Heart left ventricle (tissue), 16 donors: ENCODE measurements at regions not wholly inside any gene's neighbourhood (a gene's known extent, or its start where the extent isn't known, plus 50 kb on each side); places are given as distances from the start of the nearest gene placed in this dataset.
A peak's percentile ranks its signal among the peaks of the same experiment; 100 is the strongest.

Experiments used
- ATAC-seq, 4 donors: fragments of 200-7000 bp; cut with Tn5 transposase; one replicate each; pipeline ENCODE4 v1.9.1; 2020 to 2022; ENCODE audit warnings: moderate library complexity in 4 of 4, mild to moderate bottlenecking in 3 of 4, moderate number of reproducible peaks in 1 of 4
- DNase-seq, 5 donors: peaks; one replicate each; pipeline ENCODE4 v3.0.0-alpha.2; 2020
- H3K27ac ChIP-seq, 12 donors: fragments of 200-600 bp; sonication (generic) in 4 of 12; one replicate each; pipeline versions ENCODE4 v1.5.0 to v1.8.0; 2016 to 2022; ENCODE audit warnings: mild to moderate bottlenecking in 2 of 12
- H3K27me3 ChIP-seq, 9 donors: fragments of 200-600 bp; sonication (generic) in 2 of 9; one replicate each; pipeline versions ENCODE4 v1.5.1 to v1.8.0; 2016 to 2022; ENCODE audit warnings: mild to moderate bottlenecking in 3 of 9
- H3K36me3 ChIP-seq, 9 donors: fragments of 200-600 bp; sonication (generic) in 2 of 9; one replicate each; pipeline versions ENCODE4 v1.5.0 to v1.8.0; 2018 to 2022; ENCODE audit warnings: mild to moderate bottlenecking in 2 of 9
- H3K4me1 ChIP-seq, 12 donors: fragments of 200-600 bp; sonication (generic) in 4 of 12; one replicate each; pipeline versions ENCODE4 v1.5.0 to v1.8.0; 2016 to 2022; ENCODE audit warnings: mild to moderate bottlenecking in 3 of 12
- H3K4me3 ChIP-seq, 12 donors: fragments of 200-600 bp; sonication (generic) in 4 of 12; one replicate each; pipeline versions ENCODE4 v1.5.0 to v1.8.0; 2017 to 2022; ENCODE audit warnings: mild to moderate bottlenecking in 9 of 12, moderate library complexity in 4 of 12
- H3K9me3 ChIP-seq, 12 donors: fragments of 200-600 bp; sonication (generic) in 4 of 12; one replicate each; pipeline versions ENCODE4 v1.5.0 to v1.8.0; 2016 to 2022; ENCODE audit warnings: mild to moderate bottlenecking in 1 of 12
- POLR2A ChIP-seq, 2 donors: fragments of 450-650 bp; IDR thresholded peaks; one replicate each; pipeline ENCODE4 v1.6.1; 2017; ENCODE audit warnings: antibody characterized with exemption in 2 of 2, mild to moderate bottlenecking in 2 of 2, moderate library complexity in 2 of 2
- WGBS, 4 donors: extraction: QIAGEN DNeasy Blood & Tissue Kit in 2 of 4; methylation state at CpG; one replicate each; pipeline versions ENCODE4 v1.1.5 to v1.1.7; 2013 to 2018; 5-methylcytosine and 5-hydroxymethylcytosine counted together
- intact Hi-C, 10 donors: fragments of 100-400 bp; cut with DNase I; formaldehyde crosslinking; loops; one replicate each; pipeline versions ENCODE4 v1.11.1 to v1.14.2; 2022
- TF ChIP-seq, protein P1 (sequence below), 12 donors: fragments of 200-600 bp; sonication (generic) in 4 of 12; IDR thresholded peaks; one replicate each; pipeline versions ENCODE4 v1.5.0 to v1.8.0; 2018 to 2022; ENCODE audit warnings: antibody characterized with exemption in 12 of 12, mild to moderate bottlenecking in 5 of 12
- donor health status: ischemic (EF 13 %, LVEDD 7.1; RV severe dilation, severe dysfunction).
- donor health status: healthy with polysubstance abuse.
- donor health status: DM: no; HTN: yes; CAD: no.
- donor health status: DM: no; HTN: no; CAD: no.
- donor health status: ischemic (EF 25% LVEDD 6.9; RV normal size, moderate dysfunction).
- donor health status: ischemic (EF 25% LVEDD 5.7; RV mildly dilated, moderate dysfunction).
- donor health status: healthy.
- donor health status: DM: yes; HTN: yes; CAD: no.
- donor health status: ischemic (EF 35%, LVEDD 5.7; RV mildly dilated, moderate dysfunction).
- donor health status: nonischemic (EF 11% LVEDD 7.7; RV severe dilation, severe dysfunction).
- donor health status: DM: yes; HTN: yes; CAD: no.
- donor health status: PGD.
- donor health status: ischemic (EF 29% LVEDD 5.4; RV normal size, mild dysfunction).
- donor health status: nonischemic (EF 23%, LVEDD 6.1; RV moderate dilation, normal function).

DNA sequence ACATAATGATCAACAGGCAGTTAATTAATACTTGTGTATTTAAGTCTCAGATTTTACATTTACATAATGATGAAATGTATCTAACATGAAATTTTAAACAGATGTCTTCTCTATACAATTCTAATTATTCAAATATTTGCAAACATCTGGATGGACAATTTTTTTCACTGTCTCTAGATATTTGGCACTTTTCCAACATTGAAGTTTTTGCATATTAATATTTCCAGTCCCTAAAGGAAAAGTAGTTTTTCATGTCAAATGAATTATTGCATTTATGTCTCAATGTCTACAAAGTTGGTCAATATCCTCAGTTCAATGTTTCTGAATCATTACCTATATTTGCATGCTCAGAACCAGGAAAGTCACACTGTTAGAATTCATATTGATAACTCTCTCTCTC is 560.9 kb upstream of the PKDCC start:
- peaks cover 0 to 27% (median 13%) of the 10 kb centered on the region in 12 donors for H3K4me1 ChIP-seq
- H3K9me3 ChIP-seq: peaks cover 0 to 17% (median 0%) of the 10 kb centered on the region in 12 donors
- TF ChIP-seq, protein P1, sequence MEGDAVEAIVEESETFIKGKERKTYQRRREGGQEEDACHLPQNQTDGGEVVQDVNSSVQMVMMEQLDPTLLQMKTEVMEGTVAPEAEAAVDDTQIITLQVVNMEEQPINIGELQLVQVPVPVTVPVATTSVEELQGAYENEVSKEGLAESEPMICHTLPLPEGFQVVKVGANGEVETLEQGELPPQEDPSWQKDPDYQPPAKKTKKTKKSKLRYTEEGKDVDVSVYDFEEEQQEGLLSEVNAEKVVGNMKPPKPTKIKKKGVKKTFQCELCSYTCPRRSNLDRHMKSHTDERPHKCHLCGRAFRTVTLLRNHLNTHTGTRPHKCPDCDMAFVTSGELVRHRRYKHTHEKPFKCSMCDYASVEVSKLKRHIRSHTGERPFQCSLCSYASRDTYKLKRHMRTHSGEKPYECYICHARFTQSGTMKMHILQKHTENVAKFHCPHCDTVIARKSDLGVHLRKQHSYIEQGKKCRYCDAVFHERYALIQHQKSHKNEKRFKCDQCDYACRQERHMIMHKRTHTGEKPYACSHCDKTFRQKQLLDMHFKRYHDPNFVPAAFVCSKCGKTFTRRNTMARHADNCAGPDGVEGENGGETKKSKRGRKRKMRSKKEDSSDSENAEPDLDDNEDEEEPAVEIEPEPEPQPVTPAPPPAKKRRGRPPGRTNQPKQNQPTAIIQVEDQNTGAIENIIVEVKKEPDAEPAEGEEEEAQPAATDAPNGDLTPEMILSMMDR (IDR thresholded peaks at IDR 0.05): no peak
- no peak for TF ChIP-seq POLR2A (IDR thresholded peaks at IDR 0.05)
- no peaks in the 10 kb centered on the region for H3K27me3 ChIP-seq
- no peaks in the 10 kb centered on the region for H3K36me3 ChIP-seq
- DNase-seq (no peak), ATAC-seq (no peak)
- no peak overlapping the region for H3K27ac ChIP-seq
- intact Hi-C loops: loop anchor here in 1 of 10 donors (5.0 kb wide), 1 partner anchor 75 kb away; no protein-coding TSS in a partner anchor
- no peak overlapping the region for H3K4me3 ChIP-seq

DNA sequence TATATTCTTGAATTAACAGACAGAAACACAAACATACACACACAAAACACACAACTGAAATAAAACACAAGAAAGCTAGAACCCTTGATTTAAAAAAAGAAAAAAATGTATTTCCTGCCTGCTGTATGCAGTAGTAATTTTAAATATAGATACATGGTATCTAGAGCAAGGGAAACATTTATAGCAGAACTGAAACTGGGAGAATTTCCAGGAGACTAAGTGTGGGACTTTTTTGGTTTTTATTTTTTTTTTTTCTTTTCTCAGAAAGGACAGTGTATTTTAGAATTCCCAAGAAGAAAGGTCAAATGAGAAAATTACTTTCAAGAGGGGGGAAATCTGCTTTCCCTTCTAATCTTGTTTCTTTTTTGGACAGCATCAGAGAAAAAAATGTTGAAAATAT is 558.9 kb upstream of the PKDCC start:
- peak in 1 of 4 donors; percentile 41 for ATAC-seq
- intact Hi-C loops: loop anchor here in 1 of 10 donors (5.0 kb wide), 1 partner anchor 77 kb away; no protein-coding TSS in a partner anchor

DNA sequence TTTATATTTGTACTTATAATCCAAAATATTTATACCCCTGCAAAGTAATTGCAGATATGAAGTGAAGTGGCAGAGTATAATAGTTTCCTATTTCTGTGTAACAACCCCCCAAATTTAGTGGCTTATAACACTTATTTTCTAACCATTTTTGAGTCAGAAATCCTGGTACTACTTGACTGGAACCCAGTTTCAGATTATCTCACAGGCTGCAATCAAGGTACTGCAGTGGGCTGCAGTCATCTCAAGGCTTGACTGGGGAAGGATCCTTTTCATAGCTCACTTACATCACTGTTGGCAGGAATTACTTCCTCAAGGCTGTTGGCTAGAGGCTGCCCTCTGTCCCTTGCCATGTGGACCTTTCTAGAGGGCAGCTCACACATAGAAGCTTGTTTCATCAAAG is 558.2 kb upstream of the PKDCC start:
- Histone ChIP-seq H3K36me3 (no peaks in the 10 kb centered on the region), H3K27ac (peak overlapping the region in 6 of 12 donors; percentile 3 to 53 (median 18)), H3K9me3 (peaks cover 0 to 33% (median 9%) of the 10 kb centered on the region in 12 donors), H3K4me3 (no peak overlapping the region), H3K27me3 (no peaks in the 10 kb centered on the region), H3K4me1 (peaks cover 0 to 17% (median 1%) of the 10 kb centered on the region in 12 donors)
- DNase-seq (no peak), ATAC-seq (no peak)
- intact Hi-C loops: loop anchor here in 1 of 10 donors (5.0 kb wide), 1 partner anchor 77 kb away; no protein-coding TSS in a partner anchor
- TF ChIP-seq, protein P1 (IDR thresholded peaks at IDR 0.05): no peak
- no peak for TF ChIP-seq POLR2A (IDR thresholded peaks at IDR 0.05)

More for the DNA sequence above, 558.9 kb upstream of the PKDCC start:
- no peak for DNase-seq
- Histone ChIP-seq H3K27ac (peak overlapping the region in 7 of 12 donors; percentile 4 to 68 (median 34)), H3K36me3 (no peaks in the 10 kb centered on the region), H3K4me1 (peaks cover 0 to 17% (median 1%) of the 10 kb centered on the region in 12 donors), H3K4me3 (no peak overlapping the region), H3K9me3 (peaks cover 0 to 25% (median 3%) of the 10 kb centered on the region in 12 donors), H3K27me3 (no peaks in the 10 kb centered on the region)
- TF ChIP-seq, protein P1 (IDR thresholded peaks at IDR 0.05): no peak
- no peak for TF ChIP-seq POLR2A (IDR thresholded peaks at IDR 0.05)

DNA sequence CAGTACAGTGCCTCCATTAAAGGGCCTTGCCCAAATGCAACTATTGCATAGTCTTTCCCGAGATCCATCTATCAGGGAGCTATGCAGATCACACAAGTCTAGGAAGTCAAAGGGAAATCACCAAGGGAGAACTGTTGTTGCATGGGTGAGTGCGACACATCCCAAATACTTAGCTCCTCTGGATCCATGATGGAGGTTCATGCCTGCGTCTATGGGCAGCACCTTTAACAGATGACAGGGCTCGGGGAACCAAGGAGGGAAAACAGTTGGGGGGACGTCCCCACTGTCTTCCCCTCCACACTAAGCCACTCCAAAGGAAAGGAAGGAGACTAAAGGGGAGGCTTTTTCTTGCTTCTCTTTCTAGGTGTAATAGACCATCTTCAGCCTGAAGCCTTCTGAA is 552.8 kb upstream of the PKDCC start:
- Histone ChIP-seq H3K27ac (no peak overlapping the region), H3K27me3 (no peaks in the 10 kb centered on the region), H3K4me1 (no peaks in the 10 kb centered on the region), H3K9me3 (peaks cover 0 to 74% (median 31%) of the 10 kb centered on the region in 12 donors), H3K4me3 (no peak overlapping the region), H3K36me3 (no peaks in the 10 kb centered on the region)
- ATAC-seq: no peak
- 68 to 87% (median 75%) methylated on average over 5 of the region's 5 CpGs for WGBS, 4 donors
- intact Hi-C loops: no loop called here
- TF ChIP-seq, protein P1 (IDR thresholded peaks at IDR 0.05): no peak
- TF ChIP-seq POLR2A (IDR thresholded peaks at IDR 0.05): no peak
- no peak for DNase-seq
